OCI-LY7 (cell line): ENCODE measurements at regions not wholly inside any gene's neighbourhood (a gene's known extent, or its start where the extent isn't known, plus 50 kb on each side); places are given as distances from the start of the nearest gene placed in this dataset.

Experiments
- BruUV-seq: library from RNA; stranded (reverse); fragments of 400-500 nt; replicated peaks from 2 replicates; lab custom pipeline; 2021; lab: Mats Ljungman, UMichigan
- CTCF ChIA-PET: fragments of 300-600 bp; sonication (Branson Sonifier 250); formaldehyde crosslinking; loops from one replicate; lab custom pipeline; 2022; ENCODE audit warnings: antibody characterized with exemption; ENCODE audit not compliant: unreplicated experiment; lab: Charles Lee
- POLR2A ChIA-PET: fragments of 300-600 bp; sonication (Branson Sonifier 250); formaldehyde crosslinking; loops from one replicate; lab custom pipeline; 2022; ENCODE audit warnings: antibody characterized with exemption; lab: Charles Lee
- DNase-seq: peaks from one replicate; pipeline ENCODE4 v3.0.0-alpha.2; 2015; ENCODE audit warnings: low spot score
- H2AFZ ChIP-seq: fragments of 200-600 bp; sonication (generic), shearing (Covaris generic); 2 replicates; pipeline ENCODE4 v1.6.1; 2014; ENCODE audit warnings: mild to moderate bottlenecking, antibody characterized with exemption, low read length, moderate library complexity
- H3K27ac ChIP-seq: fragments of 200-600 bp; sonication (generic); 2 replicates; pipeline ENCODE4 v1.5.1; 2014; ENCODE audit warnings: mixed run types, low read depth, mild to moderate bottlenecking, moderate library complexity, low read length, inconsistent platforms; ENCODE audit not compliant: poor library complexity, severe bottlenecking
- H3K36me3 ChIP-seq: fragments of 200-600 bp; sonication (generic); 2 replicates; pipeline ENCODE4 v1.6.1; 2014; ENCODE audit warnings: mild to moderate bottlenecking, antibody characterized with exemption, low read length, moderate library complexity, mixed read lengths; ENCODE audit not compliant: insufficient read depth
- H3K4me1 ChIP-seq: fragments of 200-600 bp; sonication (generic); 2 replicates; pipeline ENCODE4 v1.5.1; 2014; ENCODE audit warnings: mild to moderate bottlenecking, low read length; ENCODE audit not compliant: insufficient read depth, poor library complexity, severe bottlenecking
- H3K4me2 ChIP-seq: fragments of 200-600 bp; sonication (generic); 2 replicates; pipeline ENCODE4 v1.6.1; 2014; ENCODE audit warnings: mild to moderate bottlenecking, low read length
- H3K4me3 ChIP-seq: fragments of 200-600 bp; sonication (generic); 2 replicates; pipeline ENCODE4 v1.5.1; 2014; ENCODE audit warnings: mild to moderate bottlenecking, low read depth, low read length; ENCODE audit not compliant: poor library complexity, severe bottlenecking
- H3K79me2 ChIP-seq: fragments of 200-600 bp; sonication (generic); 2 replicates; pipeline ENCODE4 v1.6.1; 2016; ENCODE audit warnings: low read depth, mild to moderate bottlenecking, low read length, moderate library complexity, mixed read lengths; ENCODE audit not compliant: insufficient read depth
- H3K9me2 ChIP-seq: fragments of 200-600 bp; sonication (generic); 2 replicates; pipeline ENCODE4 v1.6.1; 2016; ENCODE audit warnings: mild to moderate bottlenecking, low read length, mixed read lengths; ENCODE audit not compliant: insufficient read depth
- H3K9me3 ChIP-seq: fragments of 200-600 bp; sonication (generic); 2 replicates; pipeline ENCODE4 v1.6.1; 2014; ENCODE audit warnings: mild to moderate bottlenecking, mixed run types, low read length, mixed read lengths
- H4K20me1 ChIP-seq: fragments of 200-600 bp; sonication (generic); 2 replicates; pipeline ENCODE4 v1.6.1; 2014; ENCODE audit warnings: mild to moderate bottlenecking, antibody characterized with exemption, low read length, moderate library complexity, mixed read lengths; ENCODE audit not compliant: insufficient read depth
- EZH2phosphoT487 ChIP-seq: fragments of 200-600 bp; sonication (generic); IDR thresholded peaks from 2 replicates; pipeline ENCODE4 v1.6.1; 2018; ENCODE audit warnings: low read depth, borderline replicate concordance, mild to moderate bottlenecking, mixed run types, antibody characterized with exemption, low read length, moderate library complexity, mixed read lengths
- intact Hi-C: fragments of 100-400 bp; cut with micrococcal nuclease; formaldehyde crosslinking; loops from one replicate; pipeline ENCODE4 v1.10.0; 2022; ENCODE audit not compliant: unreplicated experiment
- TF ChIP-seq, protein P1 (sequence below): fragments of 200-600 bp; sonication (generic); conservative IDR thresholded peaks from 2 replicates; pipeline ENCODE4 v1.5.1; 2014; ENCODE audit warnings: mild to moderate bottlenecking, antibody characterized with exemption, low read length, moderate library complexity, mixed read lengths

DNA sequence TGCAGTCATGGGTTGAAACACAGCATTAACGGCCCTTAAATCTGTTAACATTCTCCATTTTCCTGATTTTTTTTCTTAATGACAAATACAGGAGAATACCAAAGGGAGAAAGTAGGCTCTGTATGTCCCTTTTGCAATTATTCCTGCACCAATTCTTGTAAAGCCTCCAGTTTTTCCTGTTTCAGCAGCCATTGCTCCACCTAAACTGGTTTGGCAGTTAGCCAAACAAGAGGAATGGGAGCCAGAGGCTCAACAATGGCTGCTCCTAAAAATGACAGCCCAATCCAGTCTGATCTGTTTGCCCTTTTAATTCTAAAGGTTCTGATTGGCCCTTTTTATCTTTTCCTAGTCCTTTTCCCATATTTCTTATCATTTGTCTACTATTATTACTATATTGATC lies 284.2 kb upstream of the SGK1 start:
- no peaks in the 10 kb centered on the region for H3K9me2 ChIP-seq
- H3K9me3 ChIP-seq, result no peaks in the 10 kb centered on the region
- no peaks in the 10 kb centered on the region for H3K79me2 ChIP-seq
- H2AFZ ChIP-seq, result no peak overlapping the region
- ChIA-PET CTCF (no interaction called here), POLR2A (no interaction called here)
- intact Hi-C loops, result no loop called here
- no peak overlapping the region for H3K4me3 ChIP-seq
- H3K27ac ChIP-seq, result no peak overlapping the region
- no peak for DNase-seq
- H4K20me1 ChIP-seq, result no peaks in the 10 kb centered on the region
- no peak for TF ChIP-seq EZH2phosphoT487
- TF ChIP-seq, protein P1, sequence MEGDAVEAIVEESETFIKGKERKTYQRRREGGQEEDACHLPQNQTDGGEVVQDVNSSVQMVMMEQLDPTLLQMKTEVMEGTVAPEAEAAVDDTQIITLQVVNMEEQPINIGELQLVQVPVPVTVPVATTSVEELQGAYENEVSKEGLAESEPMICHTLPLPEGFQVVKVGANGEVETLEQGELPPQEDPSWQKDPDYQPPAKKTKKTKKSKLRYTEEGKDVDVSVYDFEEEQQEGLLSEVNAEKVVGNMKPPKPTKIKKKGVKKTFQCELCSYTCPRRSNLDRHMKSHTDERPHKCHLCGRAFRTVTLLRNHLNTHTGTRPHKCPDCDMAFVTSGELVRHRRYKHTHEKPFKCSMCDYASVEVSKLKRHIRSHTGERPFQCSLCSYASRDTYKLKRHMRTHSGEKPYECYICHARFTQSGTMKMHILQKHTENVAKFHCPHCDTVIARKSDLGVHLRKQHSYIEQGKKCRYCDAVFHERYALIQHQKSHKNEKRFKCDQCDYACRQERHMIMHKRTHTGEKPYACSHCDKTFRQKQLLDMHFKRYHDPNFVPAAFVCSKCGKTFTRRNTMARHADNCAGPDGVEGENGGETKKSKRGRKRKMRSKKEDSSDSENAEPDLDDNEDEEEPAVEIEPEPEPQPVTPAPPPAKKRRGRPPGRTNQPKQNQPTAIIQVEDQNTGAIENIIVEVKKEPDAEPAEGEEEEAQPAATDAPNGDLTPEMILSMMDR, result no peak
- BruUV-seq, result no TSS peak
- no peak overlapping the region for H3K4me2 ChIP-seq
- H3K36me3 ChIP-seq, result no peaks in the 10 kb centered on the region
- H3K4me1 ChIP-seq, result no peaks in the 10 kb centered on the region

DNA sequence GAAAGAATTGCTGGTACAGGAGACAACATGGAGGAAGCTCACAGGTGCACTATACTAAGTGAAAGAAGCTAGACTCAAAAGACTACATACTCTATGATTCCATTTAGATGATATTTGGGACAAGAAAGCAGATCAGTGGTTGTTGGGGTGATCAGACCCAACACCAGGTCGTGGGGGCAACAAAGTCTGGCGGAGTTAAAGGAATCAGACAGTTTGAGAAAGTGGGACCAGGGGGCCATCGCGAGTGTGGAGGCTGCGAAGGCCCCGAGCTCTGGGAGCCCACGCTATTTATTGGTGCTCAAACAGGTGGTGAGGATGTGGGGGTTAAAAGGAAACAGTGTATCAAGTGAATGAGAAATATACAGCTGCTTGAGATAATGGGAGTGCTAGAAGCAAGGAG lies 282.8 kb upstream of the SGK1 start:
- Histone ChIP-seq H3K36me3 (no peaks in the 10 kb centered on the region), H2AFZ (no peak overlapping the region), H3K27ac (no peak overlapping the region), H4K20me1 (no peaks in the 10 kb centered on the region), H3K9me3 (no peaks in the 10 kb centered on the region), H3K4me3 (no peak overlapping the region), H3K4me2 (no peak overlapping the region), H3K79me2 (no peaks in the 10 kb centered on the region), H3K9me2 (no peaks in the 10 kb centered on the region), H3K4me1 (no peaks in the 10 kb centered on the region)
- intact Hi-C loops, result no loop called here
- ChIA-PET CTCF (no interaction called here), POLR2A (no interaction called here)
- TF ChIP-seq EZH2phosphoT487, result no peak
- TF ChIP-seq, protein P1, result no peak
- BruUV-seq, result no TSS peak
- no peak for DNase-seq

DNA sequence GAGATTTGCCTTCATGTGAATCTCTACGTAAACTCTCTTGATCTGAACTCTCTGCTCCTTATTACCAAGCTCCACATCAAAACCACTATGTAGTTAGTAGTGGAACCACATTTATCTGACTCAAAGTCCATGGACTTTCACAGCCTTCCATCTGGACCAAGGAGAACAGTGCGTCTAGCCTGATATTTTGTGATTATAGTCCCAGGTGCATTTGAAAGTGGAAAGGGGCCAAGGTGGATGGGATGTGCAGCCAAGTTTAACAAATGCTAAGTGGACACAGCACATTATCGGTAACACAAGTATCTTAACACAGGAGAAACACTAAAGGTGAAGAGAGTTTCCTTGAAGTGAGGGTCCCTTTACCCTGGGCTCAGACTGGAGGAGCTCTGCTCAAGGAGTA lies 281.2 kb upstream of the SGK1 start:
- Histone ChIP-seq H3K4me1 (no peaks in the 10 kb centered on the region), H2AFZ (no peak overlapping the region), H3K9me2 (no peaks in the 10 kb centered on the region), H4K20me1 (no peaks in the 10 kb centered on the region), H3K9me3 (no peaks in the 10 kb centered on the region), H3K4me2 (no peak overlapping the region), H3K4me3 (no peak overlapping the region), H3K79me2 (no peaks in the 10 kb centered on the region), H3K27ac (no peak overlapping the region), H3K36me3 (no peaks in the 10 kb centered on the region)
- no peak for TF ChIP-seq EZH2phosphoT487
- TF ChIP-seq, protein P1, result no peak
- CTCF ChIA-PET, result no interaction called here
- BruUV-seq, result no TSS peak
- POLR2A ChIA-PET, result no interaction called here
- intact Hi-C loops, result no loop called here
- DNase-seq, result no peak
